Activated CD4-positive, alpha-beta T cell treated with anti-CD3 and anti-CD28 coated beads for 36 hours (primary cell): ENCODE measurements at regions not wholly inside any gene's neighbourhood (a gene's known extent, or its start where the extent isn't known, plus 50 kb on each side); places are given as distances from the start of the nearest gene placed in this dataset.

Experiments used
- ATAC-seq: fragments of 200-7000 bp; cut with Tn5 transposase; one replicate; pipeline ENCODE4 v1.10.0; 2021; ENCODE audit warnings: mild to moderate bottlenecking, moderate library complexity
- CTCF ChIA-PET: fragments of 350-600 bp; sonication (Branson Sonifier 250); formaldehyde crosslinking; loops from one replicate; lab custom pipeline; 2021; ENCODE audit warnings: antibody characterized with exemption; lab: Charles Lee
- POLR2A ChIA-PET: fragments of 350-600 bp; sonication (Branson Sonifier 250); formaldehyde crosslinking; loops from one replicate; lab custom pipeline; 2021; ENCODE audit warnings: antibody characterized with exemption, inconsistent platforms; lab: Charles Lee
- DNase-seq: peaks from one replicate; pipeline ENCODE4 v3.0.0-alpha.2; 2020
- H3K27ac Mint-ChIP-seq: one replicate; pipeline ENCODE4 v1.8.0; 2021; ENCODE audit warnings: mixed read lengths
- H3K27me3 Mint-ChIP-seq: one replicate; pipeline ENCODE4 v1.8.0; 2021; ENCODE audit warnings: mixed read lengths
- H3K36me3 Mint-ChIP-seq: one replicate; pipeline ENCODE4 v1.8.0; 2021; ENCODE audit warnings: low read depth, mixed read lengths
- H3K4me1 Mint-ChIP-seq: one replicate; pipeline ENCODE4 v1.8.0; 2021; ENCODE audit warnings: mixed read lengths
- H3K4me3 Mint-ChIP-seq: one replicate; pipeline ENCODE4 v1.8.0; 2021; ENCODE audit warnings: mild to moderate bottlenecking, moderate library complexity, mixed read lengths
- H3K9me3 Mint-ChIP-seq: one replicate; pipeline ENCODE4 v1.8.0; 2021; ENCODE audit warnings: low read depth, mixed read lengths
- intact Hi-C, 2 experiments: fragments of 100-400 bp; cut with DNase I in 1 of 2; cut with micrococcal nuclease in 1 of 2; formaldehyde crosslinking; loops; one replicate each; pipeline versions ENCODE4 v1.14.2 to v1.15.1; 2022 to 2024; cut with DNase I, micrococcal nuclease

GRCh38 chr4:24669751-24670150, 85.4 kb upstream of the DHX15 start:
- ChIA-PET CTCF (no interaction called here), POLR2A (no interaction called here)
- no peak for DNase-seq
- Mint-ChIP-seq H3K9me3 (no peaks in the 10 kb centered on the region), H3K27me3 (peaks cover 13% of the 10 kb centered on the region), H3K4me3 (no peak overlapping the region), H3K4me1 (no peaks in the 10 kb centered on the region), H3K27ac (no peak overlapping the region), H3K36me3 (no peaks in the 10 kb centered on the region)
- no peak for ATAC-seq
- intact Hi-C loops = no loop called here

- no peaks in the 10 kb centered on the region for H3K4me1 Mint-ChIP-seq
- no peak overlapping the region for H3K27ac Mint-ChIP-seq
- ChIA-PET POLR2A (no interaction called here), CTCF (no interaction called here)
- ATAC-seq = no peak
- H3K36me3 Mint-ChIP-seq = no peaks in the 10 kb centered on the region
- H3K9me3 Mint-ChIP-seq = peaks cover 4% of the 10 kb centered on the region
- intact Hi-C loops = no loop called here
- H3K27me3 Mint-ChIP-seq = peaks cover 12% of the 10 kb centered on the region
- DNase-seq = no peak
- H3K4me3 Mint-ChIP-seq = no peak overlapping the region
These were observed 87.5 kb upstream of the DHX15 start for GRCh38 chr4:24671849-24672248.

GRCh38 chr4:24672880-24673279, 88.5 kb upstream of the DHX15 start:
- ChIA-PET CTCF (no interaction called here), POLR2A (no interaction called here)
- no peak for ATAC-seq
- H3K27me3 Mint-ChIP-seq = peaks cover 15% of the 10 kb centered on the region
- DNase-seq = no peak
- H3K27ac Mint-ChIP-seq = no peak overlapping the region
- H3K36me3 Mint-ChIP-seq = no peaks in the 10 kb centered on the region
- H3K4me1 Mint-ChIP-seq = no peaks in the 10 kb centered on the region
- intact Hi-C loops = no loop called here
- no peak overlapping the region for H3K4me3 Mint-ChIP-seq
- peaks cover 4% of the 10 kb centered on the region for H3K9me3 Mint-ChIP-seq

- intact Hi-C loops = no loop called here
- H3K9me3 Mint-ChIP-seq = peaks cover 4% of the 10 kb centered on the region
- ATAC-seq = no peak
- no peaks in the 10 kb centered on the region for H3K36me3 Mint-ChIP-seq
- H3K4me3 Mint-ChIP-seq = no peak overlapping the region
- DNase-seq = no peak
- H3K27ac Mint-ChIP-seq = no peak overlapping the region
- ChIA-PET POLR2A (no interaction called here), CTCF (no interaction called here)
- peaks cover 13% of the 10 kb centered on the region for H3K27me3 Mint-ChIP-seq
- no peaks in the 10 kb centered on the region for H3K4me1 Mint-ChIP-seq
These were observed 89.9 kb upstream of the DHX15 start for GRCh38 chr4:24674279-24674678.

- ChIA-PET CTCF (no interaction called here), POLR2A (no interaction called here)
- Mint-ChIP-seq H3K27ac (no peak overlapping the region), H3K36me3 (no peaks in the 10 kb centered on the region), H3K4me1 (no peaks in the 10 kb centered on the region), H3K4me3 (no peak overlapping the region), H3K9me3 (peaks cover 4% of the 10 kb centered on the region), H3K27me3 (peaks cover 19% of the 10 kb centered on the region)
- DNase-seq = no peak
- no peak for ATAC-seq
- intact Hi-C loops = no loop called here
These were observed 91.5 kb upstream of the DHX15 start for GRCh38 chr4:24675721-24676389.

GRCh38 chr4:24677909-24678308, 93.6 kb upstream of the DHX15 start:
- intact Hi-C loops = no loop called here
- peaks cover 23% of the 10 kb centered on the region for H3K27me3 Mint-ChIP-seq
- ATAC-seq (no peak), DNase-seq (no peak)
- no peaks in the 10 kb centered on the region for H3K4me1 Mint-ChIP-seq
- no peak overlapping the region for H3K4me3 Mint-ChIP-seq
- no peak overlapping the region for H3K27ac Mint-ChIP-seq
- H3K9me3 Mint-ChIP-seq = peaks cover 4% of the 10 kb centered on the region
- ChIA-PET POLR2A (no interaction called here), CTCF (no interaction called here)
- H3K36me3 Mint-ChIP-seq = no peaks in the 10 kb centered on the region

GRCh38 chr4:24680746-24681448, 96.5 kb upstream of the DHX15 start:
- Mint-ChIP-seq H3K4me1 (no peaks in the 10 kb centered on the region), H3K4me3 (no peak overlapping the region), H3K27me3 (peaks cover 27% of the 10 kb centered on the region), H3K27ac (no peak overlapping the region), H3K9me3 (peaks cover 3% of the 10 kb centered on the region), H3K36me3 (no peaks in the 10 kb centered on the region)
- ChIA-PET POLR2A (no interaction called here), CTCF (no interaction called here)
- DNase-seq = no peak
- ATAC-seq = no peak
- intact Hi-C loops = no loop called here

GRCh38 chr4:24683116-24683515, 98.8 kb upstream of the DHX15 start:
- no peak overlapping the region for H3K27ac Mint-ChIP-seq
- ATAC-seq (no peak), DNase-seq (no peak)
- H3K4me1 Mint-ChIP-seq = no peaks in the 10 kb centered on the region
- intact Hi-C loops = no loop called here
- H3K27me3 Mint-ChIP-seq = peaks cover 20% of the 10 kb centered on the region
- H3K9me3 Mint-ChIP-seq = no peaks in the 10 kb centered on the region
- CTCF ChIA-PET = no interaction called here
- H3K4me3 Mint-ChIP-seq = no peak overlapping the region
- H3K36me3 Mint-ChIP-seq = no peaks in the 10 kb centered on the region
- POLR2A ChIA-PET = no interaction called here

GRCh38 chr4:24686866-24687692, 102.7 kb upstream of the DHX15 start:
- Mint-ChIP-seq H3K36me3 (no peaks in the 10 kb centered on the region), H3K27ac (no peak overlapping the region), H3K4me1 (no peaks in the 10 kb centered on the region), H3K9me3 (no peaks in the 10 kb centered on the region), H3K27me3 (peaks cover 13% of the 10 kb centered on the region), H3K4me3 (no peak overlapping the region)
- POLR2A ChIA-PET = no interaction called here
- ATAC-seq = no peak
- peak; percentile 58 for DNase-seq
- intact Hi-C loops = loop anchor here (1.0 to 5.0 kb wide), 3 partner anchors 199 to 215 kb away; no protein-coding TSS in a partner anchor
- CTCF ChIA-PET = interaction anchor here (0.6 to 1.2 kb wide), 5 partner anchors 28 to 393 kb away, joined by 3 read pairs; partner anchors contain the start of gene DHX15

- Mint-ChIP-seq H3K4me3 (no peak overlapping the region), H3K36me3 (no peaks in the 10 kb centered on the region), H3K9me3 (no peaks in the 10 kb centered on the region), H3K4me1 (no peaks in the 10 kb centered on the region), H3K27me3 (peaks cover 10% of the 10 kb centered on the region), H3K27ac (no peak overlapping the region)
- DNase-seq (no peak), ATAC-seq (no peak)
- ChIA-PET POLR2A (no interaction called here), CTCF (interaction anchor here (0.6 to 1.2 kb wide), 5 partner anchors 15 to 199 kb away, joined by 3 read pairs; no protein-coding TSS in a partner anchor)
- intact Hi-C loops = loop anchor here (5.0 kb wide), 2 partner anchors 201 to 216 kb away; no protein-coding TSS in a partner anchor
These were observed 104.1 kb upstream of the DHX15 start for GRCh38 chr4:24688453-24688852.

GRCh38 chr4:24689212-24689611, 104.9 kb upstream of the DHX15 start:
- intact Hi-C loops = loop anchor here (5.0 kb wide), 2 partner anchors 202 to 217 kb away; no protein-coding TSS in a partner anchor
- no peak for ATAC-seq
- H3K9me3 Mint-ChIP-seq = no peaks in the 10 kb centered on the region
- ChIA-PET CTCF (interaction anchor here (1.0 kb wide), 1 partner anchor 58 kb away, joined by 3 read pairs; no protein-coding TSS in a partner anchor), POLR2A (no interaction called here)
- no peaks in the 10 kb centered on the region for H3K36me3 Mint-ChIP-seq
- no peaks in the 10 kb centered on the region for H3K4me1 Mint-ChIP-seq
- no peak overlapping the region for H3K4me3 Mint-ChIP-seq
- peaks cover 8% of the 10 kb centered on the region for H3K27me3 Mint-ChIP-seq
- no peak for DNase-seq
- no peak overlapping the region for H3K27ac Mint-ChIP-seq
